ENCODE measurements at regions not wholly inside any gene's neighbourhood (a gene's known extent, or its start where the extent isn't known, plus 50 kb on each side); places are given as distances from the start of the nearest gene placed in this dataset.

GRCh38 chr10:123600177-123600576, 66.0 kb upstream of the GPR26 start:
- H3K27me3 Mint-ChIP-seq, result peaks cover 10 to 17% of the 10 kb centered on the region in 2 donors
- no CpG with 5 or more reads among the region's 3 CpGs for WGBS (ENCODE audit: insufficient coverage)
- CTCF ChIA-PET, result no interaction called here

GRCh38 chr10:123603130-123603529, 63.0 kb upstream of the GPR26 start:
- H3K27me3 ChIP-seq (replicated peaks in 1 of 2; ENCODE audit: control insufficient read depth in 2 of 2, extremely low read depth in 1 of 2, insufficient read depth in 2 of 2, low read length in 1 of 2), result peaks cover 0 to 25% of the 10 kb centered on the region in 2 experiments
- H3K4me1 ChIP-seq (ENCODE audit: control insufficient read depth in 1 of 2, extremely low read depth in 1 of 2, insufficient read depth in 2 of 2, low read length in 2 of 2), result no peaks in the 10 kb centered on the region
- ChIA-PET CTCF (no interaction called here), POLR2A (no interaction called here)
- no peak overlapping the region for H3K4me3 ChIP-seq (ENCODE audit: control insufficient read depth in 1 of 2, extremely low read depth in 1 of 2, low read length in 1 of 2)
- no peaks in the 10 kb centered on the region for H3K36me3 ChIP-seq (ENCODE audit: control insufficient read depth in 2 of 2, extremely low read depth in 1 of 2, insufficient read depth in 1 of 2, low read length in 1 of 2)
- ATAC-seq (replicated peaks in 1 of 4), result no peak
- no peaks in the 10 kb centered on the region for H3K4me1 Mint-ChIP-seq
- H3K27ac Mint-ChIP-seq, result no peak overlapping the region
- DNase-seq, result no peak
- H3K27ac ChIP-seq (ENCODE audit: low read length), result no peak overlapping the region
- H3K9me3 ChIP-seq, result no peaks in the 10 kb centered on the region
- peaks cover 10 to 13% (median 11%) of the 10 kb centered on the region in 3 donors for H3K9me3 Mint-ChIP-seq
- H3K4me3 Mint-ChIP-seq, result no peak overlapping the region
- no peaks in the 10 kb centered on the region for H3K36me3 Mint-ChIP-seq
- peaks cover 19 to 22% of the 10 kb centered on the region in 2 donors for H3K27me3 Mint-ChIP-seq
- 39% methylated on average over 2 of the region's 4 CpGs for WGBS (ENCODE audit: insufficient coverage)

More at GRCh38 chr10:123600177-123600576, 66.0 kb upstream of the GPR26 start:
- Histone ChIP-seq H3K9me3 (no peaks in the 10 kb centered on the region), H3K4me1 (ENCODE audit: control insufficient read depth in 1 of 2, extremely low read depth in 1 of 2, insufficient read depth in 2 of 2, low read length in 2 of 2) (no peaks in the 10 kb centered on the region), H3K27me3 (replicated peaks in 1 of 2; ENCODE audit: control insufficient read depth in 2 of 2, extremely low read depth in 1 of 2, insufficient read depth in 2 of 2, low read length in 1 of 2) (peaks cover 0 to 22% of the 10 kb centered on the region in 2 experiments), H3K4me3 (ENCODE audit: control insufficient read depth in 1 of 2, extremely low read depth in 1 of 2, low read length in 1 of 2) (no peak overlapping the region), H3K36me3 (ENCODE audit: control insufficient read depth in 2 of 2, extremely low read depth in 1 of 2, insufficient read depth in 1 of 2, low read length in 1 of 2) (no peaks in the 10 kb centered on the region), H3K27ac (ENCODE audit: low read length) (no peak overlapping the region)
- Mint-ChIP-seq H3K4me3 (no peak overlapping the region), H3K4me1 (no peaks in the 10 kb centered on the region), H3K9me3 (peaks cover 10 to 13% (median 11%) of the 10 kb centered on the region in 3 donors), H3K36me3 (no peaks in the 10 kb centered on the region), H3K27ac (no peak overlapping the region)
- POLR2A ChIA-PET, result no interaction called here
- ATAC-seq (replicated peaks in 1 of 4) (no peak), DNase-seq (no peak)

- no peak overlapping the region for H3K27ac ChIP-seq (ENCODE audit: low read length)
- Mint-ChIP-seq H3K4me1 (no peaks in the 10 kb centered on the region), H3K27me3 (peaks cover 19 to 26% of the 10 kb centered on the region in 2 donors), H3K9me3 (peaks cover 10 to 13% (median 11%) of the 10 kb centered on the region in 3 donors), H3K4me3 (no peak overlapping the region), H3K27ac (no peak overlapping the region), H3K36me3 (no peaks in the 10 kb centered on the region)
- H3K9me3 ChIP-seq, result no peaks in the 10 kb centered on the region
- whole genome bisulfite sequencing (ENCODE audit: insufficient coverage), result 61% methylated on average over 4 of the region's 6 CpGs
- peaks cover 0 to 18% of the 10 kb centered on the region in 2 experiments for H3K27me3 ChIP-seq (replicated peaks in 1 of 2; ENCODE audit: control insufficient read depth in 2 of 2, extremely low read depth in 1 of 2, insufficient read depth in 2 of 2, low read length in 1 of 2)
- CTCF ChIA-PET, result no interaction called here
- DNase-seq (no peak), ATAC-seq (replicated peaks in 1 of 4) (no peak)
- POLR2A ChIA-PET, result no interaction called here
- no peaks in the 10 kb centered on the region for H3K4me1 ChIP-seq (ENCODE audit: control insufficient read depth in 1 of 2, extremely low read depth in 1 of 2, insufficient read depth in 2 of 2, low read length in 2 of 2)
- H3K36me3 ChIP-seq (ENCODE audit: control insufficient read depth in 2 of 2, extremely low read depth in 1 of 2, insufficient read depth in 1 of 2, low read length in 1 of 2), result no peaks in the 10 kb centered on the region
- no peak overlapping the region for H3K4me3 ChIP-seq (ENCODE audit: control insufficient read depth in 1 of 2, extremely low read depth in 1 of 2, low read length in 1 of 2)
These were observed 61.6 kb upstream of the GPR26 start for GRCh38 chr10:123604506-123604905.

- Histone ChIP-seq H3K4me3 (ENCODE audit: control insufficient read depth in 1 of 2, extremely low read depth in 1 of 2, low read length in 1 of 2) (no peak overlapping the region), H3K9me3 (no peaks in the 10 kb centered on the region), H3K27me3 (replicated peaks in 1 of 2; ENCODE audit: control insufficient read depth in 2 of 2, extremely low read depth in 1 of 2, insufficient read depth in 2 of 2, low read length in 1 of 2) (peaks cover 0 to 17% of the 10 kb centered on the region in 2 experiments), H3K27ac (ENCODE audit: low read length) (no peak overlapping the region), H3K36me3 (ENCODE audit: control insufficient read depth in 2 of 2, extremely low read depth in 1 of 2, insufficient read depth in 1 of 2, low read length in 1 of 2) (no peaks in the 10 kb centered on the region), H3K4me1 (ENCODE audit: control insufficient read depth in 1 of 2, extremely low read depth in 1 of 2, insufficient read depth in 2 of 2, low read length in 2 of 2) (no peaks in the 10 kb centered on the region)
- Mint-ChIP-seq H3K27me3 (peaks cover 19 to 23% of the 10 kb centered on the region in 2 donors), H3K36me3 (no peaks in the 10 kb centered on the region), H3K4me3 (no peak overlapping the region), H3K9me3 (peaks cover 10 to 16% (median 10%) of the 10 kb centered on the region in 3 donors), H3K27ac (no peak overlapping the region), H3K4me1 (no peaks in the 10 kb centered on the region)
- POLR2A ChIA-PET, result no interaction called here
- ATAC-seq (replicated peaks in 1 of 4), result no peak
- CTCF ChIA-PET, result no interaction called here
- WGBS (ENCODE audit: insufficient coverage), result 87% methylated on average over 9 of the region's 9 CpGs
- no peak for DNase-seq
These were observed 60.1 kb upstream of the GPR26 start for GRCh38 chr10:123606006-123606405.

GRCh38 chr10:123606955-123607354, 59.2 kb upstream of the GPR26 start:
- Mint-ChIP-seq H3K4me3 (no peak overlapping the region), H3K9me3 (peaks cover under 1 to 16% (median 4%) of the 10 kb centered on the region in 3 donors), H3K27ac (no peak overlapping the region), H3K4me1 (no peaks in the 10 kb centered on the region), H3K27me3 (peaks cover 19 to 25% of the 10 kb centered on the region in 2 donors), H3K36me3 (no peaks in the 10 kb centered on the region)
- ChIA-PET POLR2A (no interaction called here), CTCF (no interaction called here)
- 29% methylated on average over 1 of the region's 3 CpGs for WGBS (ENCODE audit: insufficient coverage)
- ATAC-seq (replicated peaks in 1 of 4) (no peak), DNase-seq (no peak)
- H3K4me3 ChIP-seq (ENCODE audit: control insufficient read depth in 1 of 2, extremely low read depth in 1 of 2, low read length in 1 of 2), result no peak overlapping the region
- H3K27me3 ChIP-seq (replicated peaks in 1 of 2; ENCODE audit: control insufficient read depth in 2 of 2, extremely low read depth in 1 of 2, insufficient read depth in 2 of 2, low read length in 1 of 2), result peaks cover 0 to 18% of the 10 kb centered on the region in 2 experiments
- no peaks in the 10 kb centered on the region for H3K36me3 ChIP-seq (ENCODE audit: control insufficient read depth in 2 of 2, extremely low read depth in 1 of 2, insufficient read depth in 1 of 2, low read length in 1 of 2)
- no peaks in the 10 kb centered on the region for H3K9me3 ChIP-seq
- H3K4me1 ChIP-seq (ENCODE audit: control insufficient read depth in 1 of 2, extremely low read depth in 1 of 2, insufficient read depth in 2 of 2, low read length in 2 of 2), result no peaks in the 10 kb centered on the region
- H3K27ac ChIP-seq (ENCODE audit: low read length), result no peak overlapping the region

- H3K4me1 Mint-ChIP-seq, result no peaks in the 10 kb centered on the region
- ChIA-PET CTCF (no interaction called here), POLR2A (no interaction called here)
- H3K4me3 ChIP-seq (ENCODE audit: control insufficient read depth in 1 of 2, extremely low read depth in 1 of 2, low read length in 1 of 2), result no peak overlapping the region
- no peak overlapping the region for H3K4me3 Mint-ChIP-seq
- no peak overlapping the region for H3K27ac ChIP-seq (ENCODE audit: low read length)
- peaks cover 0 to 16% of the 10 kb centered on the region in 2 experiments for H3K27me3 ChIP-seq (replicated peaks in 1 of 2; ENCODE audit: control insufficient read depth in 2 of 2, extremely low read depth in 1 of 2, insufficient read depth in 2 of 2, low read length in 1 of 2)
- peaks cover 19 to 25% of the 10 kb centered on the region in 2 donors for H3K27me3 Mint-ChIP-seq
- no peaks in the 10 kb centered on the region for H3K36me3 ChIP-seq (ENCODE audit: control insufficient read depth in 2 of 2, extremely low read depth in 1 of 2, insufficient read depth in 1 of 2, low read length in 1 of 2)
- no peaks in the 10 kb centered on the region for H3K4me1 ChIP-seq (ENCODE audit: control insufficient read depth in 1 of 2, extremely low read depth in 1 of 2, insufficient read depth in 2 of 2, low read length in 2 of 2)
- no peaks in the 10 kb centered on the region for H3K36me3 Mint-ChIP-seq
- H3K27ac Mint-ChIP-seq, result no peak overlapping the region
- H3K9me3 ChIP-seq, result no peaks in the 10 kb centered on the region
- ATAC-seq (replicated peaks in 1 of 4) (no peak), DNase-seq (no peak)
- peaks cover 0 to 16% (median 4%) of the 10 kb centered on the region in 3 donors for H3K9me3 Mint-ChIP-seq
- WGBS (ENCODE audit: insufficient coverage), result no CpG with 5 or more reads among the region's 1 CpG
These were observed 58.8 kb upstream of the GPR26 start for GRCh38 chr10:123607386-123607785.

- POLR2A ChIA-PET, result no interaction called here
- peaks cover 19 to 25% of the 10 kb centered on the region in 2 donors for H3K27me3 Mint-ChIP-seq
- no peak for ATAC-seq (replicated peaks in 1 of 4)
These were observed 58.1 kb upstream of the GPR26 start for GRCh38 chr10:123608047-123608446.

More at GRCh38 chr10:123608047-123608446, 58.1 kb upstream of the GPR26 start:
- CTCF ChIA-PET, result no interaction called here
- H3K27ac ChIP-seq (ENCODE audit: low read length), result no peak overlapping the region
- WGBS (ENCODE audit: insufficient coverage), result 27% methylated on average over 2 of the region's 3 CpGs
- no peaks in the 10 kb centered on the region for H3K9me3 ChIP-seq
- H3K36me3 Mint-ChIP-seq, result no peaks in the 10 kb centered on the region
- DNase-seq, result no peak
- no peaks in the 10 kb centered on the region for H3K4me1 ChIP-seq (ENCODE audit: control insufficient read depth in 1 of 2, extremely low read depth in 1 of 2, insufficient read depth in 2 of 2, low read length in 2 of 2)
- H3K4me1 Mint-ChIP-seq, result no peaks in the 10 kb centered on the region
- no peak overlapping the region for H3K4me3 Mint-ChIP-seq
- H3K4me3 ChIP-seq (ENCODE audit: control insufficient read depth in 1 of 2, extremely low read depth in 1 of 2, low read length in 1 of 2), result no peak overlapping the region
- peaks cover 0 to 16% (median 0%) of the 10 kb centered on the region in 3 donors for H3K9me3 Mint-ChIP-seq
- peaks cover 0 to 16% of the 10 kb centered on the region in 2 experiments for H3K27me3 ChIP-seq (replicated peaks in 1 of 2; ENCODE audit: control insufficient read depth in 2 of 2, extremely low read depth in 1 of 2, insufficient read depth in 2 of 2, low read length in 1 of 2)
- no peaks in the 10 kb centered on the region for H3K36me3 ChIP-seq (ENCODE audit: control insufficient read depth in 2 of 2, extremely low read depth in 1 of 2, insufficient read depth in 1 of 2, low read length in 1 of 2)
- no peak overlapping the region for H3K27ac Mint-ChIP-seq

Data from T-cell (primary cell).